Kidney (tissue), 13 donors: ENCODE measurements at regions not wholly inside any gene's neighbourhood (a gene's known extent, or its start where the extent isn't known, plus 50 kb on each side); places are given as distances from the start of the nearest gene placed in this dataset.
A peak's percentile ranks its signal among the peaks of the same experiment; 100 is the strongest.
"Not testable (repeated sequence)": the region's sequence is repeated elsewhere in the genome, so short reads cannot be mapped to it uniquely, and the experiment has no call there.

Experiments
- DNase-seq, 5 donors: peaks; one replicate each; pipeline ENCODE4 v3.0.0-alpha.2; 2013 to 2020
- FAIRE-seq: peaks from 2 replicates; lab custom pipeline; 2012; peaks lifted over from hg19 to GRCh38; lab: Jason Lieb, UNC
- H3K27ac ChIP-seq, 2 donors: one replicate each; pipeline ENCODE4 v1.7.0; 2013; ENCODE audit warnings: low read depth in 2 of 2, low read length in 2 of 2, inconsistent platforms in 1 of 2
- H3K27me3 ChIP-seq: one replicate; pipeline ENCODE4 v1.7.1; 2013; ENCODE audit warnings: low read length, inconsistent platforms; ENCODE audit not compliant: control insufficient read depth, insufficient read depth
- H3K36me3 ChIP-seq, 3 donors: one replicate each; pipeline versions ENCODE4 v1.7.0 to v1.7.1; 2013; ENCODE audit warnings: low read length in 3 of 3, control low read depth in 1 of 3, inconsistent platforms in 1 of 3; ENCODE audit not compliant: insufficient read depth in 3 of 3, control insufficient read depth in 2 of 3
- H3K4me1 ChIP-seq, 3 donors: one replicate each; pipeline versions ENCODE4 v1.7.0 to v1.7.1; 2013; ENCODE audit warnings: low read length in 3 of 3, inconsistent platforms in 1 of 3, low read depth in 1 of 3; ENCODE audit not compliant: control insufficient read depth in 2 of 3, insufficient read depth in 2 of 3
- H3K4me3 ChIP-seq, 3 donors: one replicate each; pipeline versions ENCODE4 v1.7.0 to v1.8.1; 2013; ENCODE audit warnings: low read length in 3 of 3, control low read depth in 1 of 3, inconsistent platforms in 1 of 3
- H3K9ac ChIP-seq, 3 donors: one replicate each; pipeline versions ENCODE4 v1.7.0 to v1.7.1; 2013; ENCODE audit warnings: low read length in 3 of 3, control low read depth in 1 of 3, inconsistent platforms in 1 of 3
- H3K9me3 ChIP-seq, 3 donors: one replicate each; pipeline versions ENCODE4 v1.7.0 to v1.7.1; 2013; ENCODE audit warnings: low read length in 3 of 3, control low read depth in 1 of 3, inconsistent platforms in 1 of 3; ENCODE audit not compliant: control insufficient read depth in 2 of 3, insufficient read depth in 1 of 3
- CTCF ChIP-seq: IDR thresholded peaks from 3 replicates; pipeline ENCODE4 v1.5.1; 2012; ENCODE audit warnings: mild to moderate bottlenecking, moderate library complexity, borderline replicate concordance; ENCODE audit not compliant: insufficient read depth; ENCODE audit errors: extremely low read depth
- intact Hi-C: fragments of 100-400 bp; cut with DNase I; formaldehyde crosslinking; loops from one replicate; pipeline ENCODE4 v1.11.1; 2022
- donor health status: control.
- donor health status: control.
- donor health status: control.
- donor health status: control.
- donor health status: control.
- donor health status: DM: yes; HTN: yes; CAD: no.
- donor health status: Normal renal cell carcinoma (clear cell type).

GRCh38 chr3:170689296-170689829 lies 103.5 kb upstream of the SLC7A14 start:
- no peaks in the 10 kb centered on the region for H3K27me3 ChIP-seq
- no peaks in the 10 kb centered on the region for H3K9me3 ChIP-seq
- peak in 2 of 5 donors; percentile 15 to 67 for DNase-seq
- H3K27ac ChIP-seq = no peak overlapping the region
- TF ChIP-seq CTCF = no peak
- H3K4me1 ChIP-seq = no peaks in the 10 kb centered on the region
- no peak for FAIRE-seq
- no peak overlapping the region for H3K4me3 ChIP-seq
- H3K36me3 ChIP-seq = no peaks in the 10 kb centered on the region
- H3K9ac ChIP-seq = no peak overlapping the region
- intact Hi-C loops = no loop called here

- H3K27ac ChIP-seq, H3K27me3 ChIP-seq, H3K9me3 ChIP-seq, H3K4me3 ChIP-seq, H3K36me3 ChIP-seq, H3K4me1 ChIP-seq, intact Hi-C loops, DNase-seq, FAIRE-seq, H3K9ac ChIP-seq: not testable (repeated sequence)
Measured at GRCh38 chr3:170688222-170688621, 102.3 kb upstream of the SLC7A14 start.

- no peak overlapping the region for H3K9ac ChIP-seq
- no peak for TF ChIP-seq CTCF
- H3K36me3 ChIP-seq = no peaks in the 10 kb centered on the region
- no peaks in the 10 kb centered on the region for H3K4me1 ChIP-seq
- H3K27me3 ChIP-seq = no peaks in the 10 kb centered on the region
- no peaks in the 10 kb centered on the region for H3K9me3 ChIP-seq
- DNase-seq (no peak), FAIRE-seq (no peak)
- no peak overlapping the region for H3K27ac ChIP-seq
- intact Hi-C loops = no loop called here
- no peak overlapping the region for H3K4me3 ChIP-seq
Measured at GRCh38 chr3:170680593-170680992, 94.7 kb upstream of the SLC7A14 start.

- intact Hi-C loops = no loop called here
- Histone ChIP-seq H3K4me1 (no peaks in the 10 kb centered on the region), H3K9me3 (no peaks in the 10 kb centered on the region), H3K36me3 (no peaks in the 10 kb centered on the region), H3K4me3 (no peak overlapping the region), H3K9ac (no peak overlapping the region), H3K27me3 (no peaks in the 10 kb centered on the region), H3K27ac (no peak overlapping the region)
- no peak for TF ChIP-seq CTCF
- DNase-seq = no peak
- FAIRE-seq = no peak
Measured at GRCh38 chr3:170679190-170679589, 93.3 kb upstream of the SLC7A14 start.
